HG02973 (cell line): ENCODE measurements at regions not wholly inside any gene's neighbourhood (a gene's known extent, or its start where the extent isn't known, plus 50 kb on each side); places are given as distances from the start of the nearest gene placed in this dataset.

Experiments used
- ATAC-seq: cut with Tn5 transposase; IDR thresholded peaks from one replicate; pipeline ENCODE4 v1.9.1; 2021; ENCODE audit warnings: moderate library complexity; ENCODE audit not compliant: unreplicated experiment

GRCh38 chr22:49260681-49261580 is 566.7 kb downstream of the BRD1 start:
- no peak for ATAC-seq

DNA sequence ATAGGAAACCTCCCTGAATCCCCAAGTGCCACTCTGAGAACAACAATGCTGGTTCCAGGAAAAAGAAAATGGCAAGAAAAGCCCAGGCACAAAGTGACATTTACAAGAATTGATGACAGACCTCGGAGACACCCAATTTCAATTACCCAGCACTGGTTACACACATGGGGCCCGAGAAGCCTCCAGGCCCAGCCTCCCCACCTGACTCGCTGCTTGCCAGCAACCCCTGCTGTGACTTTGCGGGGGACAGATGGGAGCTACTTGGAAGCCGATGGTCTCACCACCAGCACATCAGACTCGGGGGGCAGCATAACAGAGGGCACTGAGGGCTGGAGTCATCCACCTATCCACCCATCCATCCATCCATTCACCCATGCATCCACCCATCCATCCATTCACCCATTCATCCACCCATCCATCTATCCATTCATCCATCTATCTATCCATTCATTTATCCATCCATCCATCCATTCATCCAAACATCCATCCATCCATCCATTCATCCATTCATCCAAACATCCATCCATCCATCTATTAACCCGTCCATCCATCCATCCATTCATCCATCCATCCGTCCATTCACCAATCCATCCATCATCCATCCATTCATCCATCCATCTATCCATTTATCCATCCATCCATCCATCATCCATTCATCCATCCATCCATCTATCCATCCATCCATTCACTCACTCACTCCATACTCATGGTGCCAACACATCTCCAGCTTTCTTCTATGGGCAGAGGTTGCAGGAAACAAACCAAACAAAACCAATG is 567.6 kb downstream of the BRD1 start:
- ATAC-seq, result no peak

DNA sequence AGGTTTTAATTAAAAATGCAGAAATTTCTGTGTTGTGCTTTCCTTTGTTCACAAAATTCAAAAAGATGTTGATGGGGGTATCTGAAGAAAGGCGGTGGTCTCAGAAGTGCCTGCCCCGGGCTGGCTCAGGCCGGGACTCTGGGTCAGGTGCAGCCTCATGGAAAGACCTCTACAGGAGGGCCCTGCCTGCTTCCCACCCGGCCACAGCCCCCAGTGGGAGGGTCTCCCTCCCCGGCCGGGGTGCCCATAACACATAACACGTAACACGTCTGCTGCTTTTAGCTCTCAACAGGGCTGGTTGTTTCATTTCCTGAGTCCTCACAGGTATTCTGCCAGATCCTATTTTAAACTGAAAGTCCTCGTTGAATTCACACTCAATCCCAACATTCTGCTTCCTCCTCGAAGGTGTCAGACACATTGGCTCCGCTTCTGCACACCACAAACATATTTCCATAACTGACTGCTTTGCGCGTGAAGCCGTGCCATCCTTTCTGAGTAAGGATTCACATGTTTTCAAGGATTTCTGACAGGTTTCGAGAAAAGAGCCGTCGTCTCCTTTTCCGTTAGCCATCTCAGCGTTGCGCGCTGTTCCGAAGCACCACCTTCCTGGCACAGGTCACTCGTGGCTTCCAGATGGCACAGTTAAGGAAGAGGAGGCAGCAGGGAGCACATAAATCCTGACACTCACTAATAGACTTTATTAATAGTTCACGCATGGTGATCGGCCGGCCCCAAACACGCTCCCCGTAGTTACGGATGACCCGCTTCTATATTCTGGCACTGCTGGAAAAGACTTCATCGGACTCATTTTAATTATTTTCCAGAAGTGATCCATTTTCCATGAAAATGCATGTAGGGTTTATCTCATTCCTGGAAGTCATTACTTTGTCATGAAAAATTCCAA is 569.3 kb downstream of the BRD1 start:
- ATAC-seq, result no peak

DNA sequence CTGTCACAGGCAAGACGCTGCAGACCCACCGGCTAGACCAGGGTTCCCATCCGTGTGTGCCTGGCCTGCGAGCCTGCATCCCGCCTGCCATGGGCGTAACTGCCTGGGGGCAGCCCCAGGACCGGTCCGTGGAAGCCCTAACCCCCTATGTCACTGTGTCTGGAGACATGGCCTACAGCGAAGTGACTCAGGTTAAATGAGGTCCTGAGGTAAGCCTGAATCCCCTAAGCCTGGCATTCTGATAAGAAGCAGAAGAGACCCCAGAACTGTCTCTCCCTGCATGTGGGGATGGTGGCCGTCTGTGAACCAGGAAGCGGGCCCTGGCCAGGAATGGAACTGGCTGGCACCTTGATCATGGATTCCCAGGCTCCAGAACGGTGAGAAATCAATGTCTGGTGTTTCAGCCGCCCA is 570.1 kb downstream of the BRD1 start:
- no peak for ATAC-seq

DNA sequence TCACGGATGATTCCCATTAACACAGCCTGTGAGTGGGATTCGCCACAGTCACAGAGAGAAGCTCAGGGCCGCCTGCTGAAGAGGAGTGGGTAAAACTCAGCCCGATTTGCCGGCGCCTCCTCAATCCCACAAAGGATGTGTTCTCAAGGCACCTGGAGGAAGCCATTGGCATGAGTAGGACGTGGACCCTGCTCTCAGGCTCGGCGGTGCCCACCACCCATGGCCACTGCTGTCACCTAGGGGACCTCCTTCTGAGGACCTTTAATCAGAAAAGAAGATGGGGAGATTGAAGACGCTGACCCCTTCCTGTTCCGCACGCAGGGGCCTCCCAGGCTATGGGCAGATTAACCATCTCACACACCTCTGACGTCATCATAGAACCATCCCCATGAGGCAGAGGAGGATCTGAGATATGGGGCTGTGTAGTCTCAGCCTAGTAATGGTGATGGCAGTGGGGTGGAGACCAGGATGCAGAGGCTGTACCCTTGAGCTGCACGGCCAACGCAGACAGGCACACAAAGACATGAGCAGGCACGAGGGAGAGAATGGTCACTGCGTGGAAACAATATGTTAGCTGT is 571.8 kb downstream of the BRD1 start:
- no peak for ATAC-seq

DNA sequence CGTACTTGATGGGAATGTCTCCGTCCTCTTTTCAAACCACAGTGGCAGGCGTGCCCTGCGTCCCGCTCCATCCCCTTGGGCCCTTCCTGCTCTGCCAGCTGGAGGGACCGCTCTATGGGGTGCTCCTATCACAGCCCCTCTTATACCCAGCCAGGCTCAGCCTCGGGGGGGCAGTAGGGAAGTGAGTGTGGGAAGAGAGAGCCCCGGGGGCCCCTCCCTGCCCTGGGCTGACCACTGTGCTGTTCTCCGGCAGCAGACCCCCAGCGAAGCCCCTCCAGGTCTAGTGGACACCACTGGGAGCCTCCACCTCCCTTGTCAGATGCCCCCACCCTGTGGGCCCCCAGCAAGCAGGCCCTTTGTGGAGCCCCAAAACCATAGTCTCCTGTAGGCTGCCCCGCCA is 572.5 kb downstream of the BRD1 start:
- ATAC-seq, result no peak

- no peak for ATAC-seq
Observed at GRCh38 chr22:49253656-49254055, 574.0 kb downstream of the BRD1 start.

DNA sequence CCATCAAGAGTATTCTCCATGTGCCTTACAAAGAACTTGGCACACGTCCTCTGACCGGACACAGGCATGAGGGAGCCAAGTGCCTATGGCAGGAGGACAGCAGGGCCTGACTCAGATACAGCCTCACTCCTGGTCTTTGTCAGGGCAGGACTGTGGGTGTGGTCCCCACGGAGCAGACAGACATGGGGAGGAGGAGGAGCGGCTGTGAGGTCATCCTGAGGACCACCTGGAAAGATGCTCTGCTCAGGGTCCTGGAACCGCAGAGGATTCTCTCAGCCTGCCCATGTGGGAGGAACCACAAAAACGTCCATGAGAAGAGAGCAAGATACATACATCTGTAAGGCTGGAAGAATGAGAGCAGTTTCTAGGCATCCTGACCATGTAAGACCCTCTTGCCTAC is 576.3 kb downstream of the BRD1 start:
- no peak for ATAC-seq

GRCh38 chr22:49247194-49247924 is 580.3 kb downstream of the BRD1 start:
- ATAC-seq, result no peak

DNA sequence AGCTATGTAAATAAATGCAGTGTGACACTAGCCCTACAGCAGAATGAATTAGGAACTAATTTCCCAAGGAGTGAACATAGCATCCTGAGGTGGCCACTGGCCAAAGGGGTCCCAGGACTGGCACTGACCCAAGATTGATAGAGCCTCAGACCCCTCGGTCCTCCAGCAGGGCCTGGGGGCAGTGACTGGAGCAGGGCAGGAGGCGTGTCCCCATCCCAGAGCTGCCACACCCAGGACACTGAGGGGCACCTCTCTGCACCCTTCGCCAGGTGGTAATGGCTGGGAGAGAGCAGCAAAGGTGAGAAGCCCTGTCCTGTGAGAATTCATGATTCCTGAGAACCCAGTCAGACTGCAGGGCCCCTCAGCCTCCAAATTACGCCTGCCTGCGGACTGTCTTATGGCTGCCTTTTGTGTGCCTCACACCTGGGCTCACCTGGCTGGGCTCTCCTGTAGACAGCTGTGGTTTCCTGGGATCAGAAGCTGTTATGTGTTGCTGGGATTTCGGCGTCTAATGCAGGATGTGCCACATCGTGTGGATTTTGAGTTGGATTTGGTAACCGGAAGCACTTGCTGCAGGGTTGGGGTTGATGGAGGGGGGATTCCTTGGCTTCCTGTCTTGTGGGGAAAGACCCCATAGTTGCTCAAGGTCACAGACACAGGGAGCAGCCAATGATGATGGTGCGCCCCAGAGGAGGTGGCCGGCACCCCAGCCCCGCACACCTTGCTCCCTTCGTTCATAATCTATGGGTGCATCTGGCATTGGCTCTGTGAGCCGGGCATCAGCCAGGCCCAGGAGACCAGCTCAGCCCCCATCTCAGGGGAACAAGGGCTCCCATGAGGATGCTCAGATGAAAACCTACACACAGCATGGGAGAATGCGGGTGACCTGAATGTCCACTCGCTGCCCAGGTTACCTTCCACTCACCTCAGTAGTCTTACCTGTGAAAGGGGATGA is 582.9 kb downstream of the BRD1 start:
- no peak for ATAC-seq

DNA sequence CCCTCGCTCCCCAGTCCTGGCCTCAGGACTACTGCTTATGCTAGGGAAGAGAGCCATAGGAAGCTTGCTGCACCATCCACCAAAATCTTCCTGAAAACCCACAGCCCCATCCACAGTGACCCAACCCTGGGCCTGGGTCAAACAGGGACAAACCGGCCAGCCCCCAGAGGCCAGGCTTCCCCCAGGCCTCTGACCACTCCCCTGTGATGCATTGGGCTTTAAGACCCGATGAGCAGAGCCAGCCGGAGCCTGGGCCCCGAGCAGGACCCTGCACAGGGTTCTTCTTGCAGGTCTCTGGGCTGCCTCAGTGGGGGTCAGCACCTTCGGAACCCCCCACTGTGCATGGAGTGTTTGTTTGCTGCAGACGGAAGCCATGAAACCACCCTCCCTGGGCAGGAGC is 583.7 kb downstream of the BRD1 start:
- no peak for ATAC-seq

DNA sequence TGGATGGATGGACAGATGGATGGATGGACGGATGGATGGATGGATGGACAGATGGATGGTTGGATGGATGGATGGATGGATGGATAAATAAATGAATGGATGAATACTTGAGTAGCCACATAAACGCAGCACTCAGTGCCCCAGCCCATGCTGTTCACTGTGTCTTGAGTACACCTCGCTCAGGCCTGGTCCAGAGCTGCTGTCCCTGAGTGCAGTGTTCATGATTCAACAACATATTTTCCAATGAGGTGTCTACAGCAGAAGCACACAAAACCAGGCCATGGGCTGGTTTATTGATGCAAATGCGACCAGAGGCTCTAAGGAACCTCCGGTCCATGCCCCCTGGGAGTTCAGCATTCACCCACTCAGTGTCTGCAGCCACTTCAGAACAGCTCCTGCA is 584.3 kb downstream of the BRD1 start:
- no peak for ATAC-seq

DNA sequence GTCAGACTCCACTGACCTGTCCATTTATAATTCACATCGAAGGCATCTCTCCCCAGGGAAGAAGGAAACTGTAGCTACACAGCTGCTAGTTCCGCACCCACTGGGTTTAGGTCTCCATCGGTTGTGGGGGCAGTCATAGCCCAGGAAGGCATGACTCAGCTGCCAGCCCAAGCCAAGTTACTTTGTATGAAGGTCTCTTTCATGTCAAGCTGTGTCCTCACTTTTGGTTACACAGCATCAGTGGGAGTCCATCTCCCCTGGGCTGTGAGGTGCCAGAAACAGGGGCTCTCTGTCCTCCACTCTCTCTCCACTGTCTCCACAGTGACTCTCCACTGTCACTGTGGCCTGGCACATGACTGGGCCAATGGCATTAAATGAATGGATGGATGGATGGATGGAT is 585.2 kb downstream of the BRD1 start:
- no peak for ATAC-seq

DNA sequence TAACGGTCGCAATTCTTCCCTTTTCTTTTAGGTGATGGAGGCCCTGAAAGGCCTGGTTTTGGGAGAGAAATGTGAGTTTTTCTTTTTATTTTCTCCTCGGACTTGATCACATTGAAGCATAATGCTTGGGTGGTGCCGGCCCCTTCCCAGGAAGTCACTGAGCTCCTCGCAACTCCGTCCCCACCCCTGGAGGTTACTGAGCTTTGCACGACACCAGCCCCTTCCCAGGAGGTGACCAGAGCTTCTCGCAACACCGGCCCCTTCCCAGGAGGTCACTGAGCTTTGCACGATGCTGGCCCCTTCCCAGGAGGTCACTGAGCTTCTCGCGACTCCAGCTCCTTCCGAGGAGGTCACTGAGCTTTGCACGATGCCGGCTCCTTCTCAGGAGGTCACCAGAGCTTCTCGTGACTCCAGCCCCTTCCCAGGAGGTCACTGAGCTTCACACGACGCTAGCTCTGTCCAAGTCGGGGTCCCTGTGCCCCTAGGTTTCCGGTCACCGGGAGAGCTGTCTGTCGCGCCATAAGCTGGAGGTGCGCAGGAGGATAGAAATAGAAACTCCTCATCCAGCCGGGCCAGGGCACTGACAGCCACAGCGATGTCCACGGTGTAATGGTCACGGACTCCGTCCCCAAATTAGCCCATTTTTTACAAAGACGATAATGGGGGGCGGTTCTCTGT is 586.4 kb downstream of the BRD1 start:
- no peak for ATAC-seq

DNA sequence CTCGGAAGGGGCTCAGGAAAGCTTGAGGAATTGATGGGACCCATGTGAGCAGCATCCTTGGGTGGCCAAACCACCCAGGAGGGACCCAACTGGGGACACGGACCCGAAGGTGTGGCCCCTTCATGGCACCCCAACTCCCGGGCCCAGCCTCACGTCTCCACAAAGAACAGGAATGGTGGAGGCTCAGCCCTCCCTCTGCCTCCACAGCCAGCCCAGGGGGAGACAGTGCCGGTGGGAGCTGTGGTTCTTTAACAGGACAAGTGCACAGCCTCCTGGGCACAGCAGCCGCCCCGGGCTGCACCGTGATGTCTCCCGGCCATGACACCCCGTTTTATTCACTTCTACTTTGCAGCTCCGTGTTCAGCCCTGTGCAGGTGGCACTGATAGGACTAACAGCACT is 587.2 kb downstream of the BRD1 start:
- no peak for ATAC-seq

DNA sequence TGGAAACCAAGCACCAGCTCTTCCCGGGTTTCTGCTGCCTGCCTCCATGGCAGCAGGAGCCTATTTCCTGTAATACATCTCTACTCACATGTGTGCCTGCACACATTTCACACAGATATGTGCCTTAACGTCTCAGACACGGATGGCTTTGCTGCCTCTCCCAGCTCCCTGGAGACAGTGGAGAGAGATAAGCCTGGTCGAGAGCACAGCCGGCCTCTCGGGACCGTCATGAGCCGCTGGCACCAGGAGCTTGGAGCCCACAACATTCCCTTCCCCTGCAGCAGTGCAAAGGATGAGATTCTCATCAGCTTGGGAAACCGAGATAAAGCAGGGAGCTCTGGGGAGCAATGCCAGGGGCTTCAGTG is 587.7 kb downstream of the BRD1 start:
- no peak for ATAC-seq

- no peak for ATAC-seq
Observed at GRCh38 chr22:49239264-49240015, 588.2 kb downstream of the BRD1 start.
